ENCODE measurements at regions not wholly inside any gene's neighbourhood (a gene's known extent, or its start where the extent isn't known, plus 50 kb on each side); places are given as distances from the start of the nearest gene placed in this dataset.

DNA sequence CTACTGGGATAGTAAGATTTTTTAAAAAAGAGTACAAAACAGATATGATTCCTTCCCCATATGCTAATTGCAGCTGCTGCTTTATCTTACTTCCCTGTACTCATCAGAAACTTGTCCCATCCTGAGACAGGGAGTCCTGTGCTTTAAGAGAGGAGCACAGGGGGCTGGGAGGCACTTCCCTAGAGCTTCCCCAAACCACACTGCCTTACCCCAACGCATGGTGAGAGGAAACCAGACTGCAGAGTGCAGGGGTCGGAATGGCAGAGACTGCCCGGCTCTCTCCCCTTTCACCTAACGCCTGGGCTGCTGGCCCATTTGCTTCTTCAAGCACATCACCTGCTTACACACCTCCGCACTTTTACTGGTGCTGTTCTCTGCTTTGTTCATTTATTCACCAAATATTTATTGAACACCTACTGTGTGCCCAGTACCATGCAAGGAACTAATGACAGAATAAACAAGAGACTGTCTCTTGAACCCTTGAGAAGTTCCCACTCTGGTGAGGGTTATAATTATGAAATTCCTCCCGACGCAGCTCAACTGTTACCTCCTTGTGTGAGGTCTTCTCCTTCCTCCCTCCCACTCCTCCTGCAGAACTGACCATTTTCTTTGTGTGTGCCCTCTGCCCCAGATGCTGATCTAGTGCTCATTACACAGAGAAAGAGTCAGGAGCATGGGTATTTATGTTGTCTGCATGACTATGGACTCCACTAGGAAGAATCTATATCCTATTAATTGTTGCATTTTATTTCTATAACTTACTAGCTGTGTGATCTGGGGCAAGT is 289.7 kb downstream of the TCF7L2 start:
- Histone ChIP-seq H3K36me3 (ENCODE audit: insufficient read depth) (no peaks in the 10 kb centered on the region), H2AFZ (0 out of 2 replicates have a peak overlapping the region, but pooled peaks have one; percentile 38), H4K20me1 (replicated peaks; ENCODE audit: insufficient read depth) (no peaks in the 10 kb centered on the region), H3K4me2 (no peak overlapping the region), H3K4me3 (no peak overlapping the region), H3K9me2 (ENCODE audit: insufficient read depth) (peaks cover 8% of the 10 kb centered on the region), H3K27me3 (ENCODE audit: insufficient read depth) (no peaks in the 10 kb centered on the region), H3K27ac (ENCODE audit: low read depth) (no peak overlapping the region), H3K79me2 (replicated peaks; ENCODE audit: insufficient read depth) (no peaks in the 10 kb centered on the region), H3F3A (replicated peaks; ENCODE audit: low read depth) (no peaks in the 10 kb centered on the region), H3K4me1 (ENCODE audit: insufficient read depth) (no peaks in the 10 kb centered on the region)
- Mint-ChIP-seq H3K36me3 (ENCODE audit: low read depth) (no peaks in the 10 kb centered on the region), H3K27ac (no peak overlapping the region), H3K9me3 (no peaks in the 10 kb centered on the region), H3K27me3 (ENCODE audit: insufficient read depth, low read depth, poor library complexity) (peaks cover 2% of the 10 kb centered on the region), H3K4me1 (no peaks in the 10 kb centered on the region), H3K4me3 (no peak overlapping the region)
- ATAC-seq: no peak
- no peak for DNase-seq (ENCODE audit: low spot score)
- no peak for TF ChIP-seq ZNF114 (CRISPR knock-in tag; IDR thresholded peaks at IDR 0.05)
- no peak for TF ChIP-seq STAT1 (IDR thresholded peaks at IDR 0.05; ENCODE audit: unreplicated experiment)
- TF ChIP-seq EZH2 (IDR thresholded peaks at IDR 0.05; ENCODE audit: low read depth, unreplicated experiment): no peak
- TF ChIP-seq ZNF331 (CRISPR knock-in tag; IDR thresholded peaks at IDR 0.05; ENCODE audit: low read depth): no peak
- TF ChIP-seq, protein P1, sequence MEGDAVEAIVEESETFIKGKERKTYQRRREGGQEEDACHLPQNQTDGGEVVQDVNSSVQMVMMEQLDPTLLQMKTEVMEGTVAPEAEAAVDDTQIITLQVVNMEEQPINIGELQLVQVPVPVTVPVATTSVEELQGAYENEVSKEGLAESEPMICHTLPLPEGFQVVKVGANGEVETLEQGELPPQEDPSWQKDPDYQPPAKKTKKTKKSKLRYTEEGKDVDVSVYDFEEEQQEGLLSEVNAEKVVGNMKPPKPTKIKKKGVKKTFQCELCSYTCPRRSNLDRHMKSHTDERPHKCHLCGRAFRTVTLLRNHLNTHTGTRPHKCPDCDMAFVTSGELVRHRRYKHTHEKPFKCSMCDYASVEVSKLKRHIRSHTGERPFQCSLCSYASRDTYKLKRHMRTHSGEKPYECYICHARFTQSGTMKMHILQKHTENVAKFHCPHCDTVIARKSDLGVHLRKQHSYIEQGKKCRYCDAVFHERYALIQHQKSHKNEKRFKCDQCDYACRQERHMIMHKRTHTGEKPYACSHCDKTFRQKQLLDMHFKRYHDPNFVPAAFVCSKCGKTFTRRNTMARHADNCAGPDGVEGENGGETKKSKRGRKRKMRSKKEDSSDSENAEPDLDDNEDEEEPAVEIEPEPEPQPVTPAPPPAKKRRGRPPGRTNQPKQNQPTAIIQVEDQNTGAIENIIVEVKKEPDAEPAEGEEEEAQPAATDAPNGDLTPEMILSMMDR (conservative IDR thresholded peaks at IDR 0.05; ENCODE audit: low read depth in 2 of 2): no peak
- TF ChIP-seq, protein P2, sequence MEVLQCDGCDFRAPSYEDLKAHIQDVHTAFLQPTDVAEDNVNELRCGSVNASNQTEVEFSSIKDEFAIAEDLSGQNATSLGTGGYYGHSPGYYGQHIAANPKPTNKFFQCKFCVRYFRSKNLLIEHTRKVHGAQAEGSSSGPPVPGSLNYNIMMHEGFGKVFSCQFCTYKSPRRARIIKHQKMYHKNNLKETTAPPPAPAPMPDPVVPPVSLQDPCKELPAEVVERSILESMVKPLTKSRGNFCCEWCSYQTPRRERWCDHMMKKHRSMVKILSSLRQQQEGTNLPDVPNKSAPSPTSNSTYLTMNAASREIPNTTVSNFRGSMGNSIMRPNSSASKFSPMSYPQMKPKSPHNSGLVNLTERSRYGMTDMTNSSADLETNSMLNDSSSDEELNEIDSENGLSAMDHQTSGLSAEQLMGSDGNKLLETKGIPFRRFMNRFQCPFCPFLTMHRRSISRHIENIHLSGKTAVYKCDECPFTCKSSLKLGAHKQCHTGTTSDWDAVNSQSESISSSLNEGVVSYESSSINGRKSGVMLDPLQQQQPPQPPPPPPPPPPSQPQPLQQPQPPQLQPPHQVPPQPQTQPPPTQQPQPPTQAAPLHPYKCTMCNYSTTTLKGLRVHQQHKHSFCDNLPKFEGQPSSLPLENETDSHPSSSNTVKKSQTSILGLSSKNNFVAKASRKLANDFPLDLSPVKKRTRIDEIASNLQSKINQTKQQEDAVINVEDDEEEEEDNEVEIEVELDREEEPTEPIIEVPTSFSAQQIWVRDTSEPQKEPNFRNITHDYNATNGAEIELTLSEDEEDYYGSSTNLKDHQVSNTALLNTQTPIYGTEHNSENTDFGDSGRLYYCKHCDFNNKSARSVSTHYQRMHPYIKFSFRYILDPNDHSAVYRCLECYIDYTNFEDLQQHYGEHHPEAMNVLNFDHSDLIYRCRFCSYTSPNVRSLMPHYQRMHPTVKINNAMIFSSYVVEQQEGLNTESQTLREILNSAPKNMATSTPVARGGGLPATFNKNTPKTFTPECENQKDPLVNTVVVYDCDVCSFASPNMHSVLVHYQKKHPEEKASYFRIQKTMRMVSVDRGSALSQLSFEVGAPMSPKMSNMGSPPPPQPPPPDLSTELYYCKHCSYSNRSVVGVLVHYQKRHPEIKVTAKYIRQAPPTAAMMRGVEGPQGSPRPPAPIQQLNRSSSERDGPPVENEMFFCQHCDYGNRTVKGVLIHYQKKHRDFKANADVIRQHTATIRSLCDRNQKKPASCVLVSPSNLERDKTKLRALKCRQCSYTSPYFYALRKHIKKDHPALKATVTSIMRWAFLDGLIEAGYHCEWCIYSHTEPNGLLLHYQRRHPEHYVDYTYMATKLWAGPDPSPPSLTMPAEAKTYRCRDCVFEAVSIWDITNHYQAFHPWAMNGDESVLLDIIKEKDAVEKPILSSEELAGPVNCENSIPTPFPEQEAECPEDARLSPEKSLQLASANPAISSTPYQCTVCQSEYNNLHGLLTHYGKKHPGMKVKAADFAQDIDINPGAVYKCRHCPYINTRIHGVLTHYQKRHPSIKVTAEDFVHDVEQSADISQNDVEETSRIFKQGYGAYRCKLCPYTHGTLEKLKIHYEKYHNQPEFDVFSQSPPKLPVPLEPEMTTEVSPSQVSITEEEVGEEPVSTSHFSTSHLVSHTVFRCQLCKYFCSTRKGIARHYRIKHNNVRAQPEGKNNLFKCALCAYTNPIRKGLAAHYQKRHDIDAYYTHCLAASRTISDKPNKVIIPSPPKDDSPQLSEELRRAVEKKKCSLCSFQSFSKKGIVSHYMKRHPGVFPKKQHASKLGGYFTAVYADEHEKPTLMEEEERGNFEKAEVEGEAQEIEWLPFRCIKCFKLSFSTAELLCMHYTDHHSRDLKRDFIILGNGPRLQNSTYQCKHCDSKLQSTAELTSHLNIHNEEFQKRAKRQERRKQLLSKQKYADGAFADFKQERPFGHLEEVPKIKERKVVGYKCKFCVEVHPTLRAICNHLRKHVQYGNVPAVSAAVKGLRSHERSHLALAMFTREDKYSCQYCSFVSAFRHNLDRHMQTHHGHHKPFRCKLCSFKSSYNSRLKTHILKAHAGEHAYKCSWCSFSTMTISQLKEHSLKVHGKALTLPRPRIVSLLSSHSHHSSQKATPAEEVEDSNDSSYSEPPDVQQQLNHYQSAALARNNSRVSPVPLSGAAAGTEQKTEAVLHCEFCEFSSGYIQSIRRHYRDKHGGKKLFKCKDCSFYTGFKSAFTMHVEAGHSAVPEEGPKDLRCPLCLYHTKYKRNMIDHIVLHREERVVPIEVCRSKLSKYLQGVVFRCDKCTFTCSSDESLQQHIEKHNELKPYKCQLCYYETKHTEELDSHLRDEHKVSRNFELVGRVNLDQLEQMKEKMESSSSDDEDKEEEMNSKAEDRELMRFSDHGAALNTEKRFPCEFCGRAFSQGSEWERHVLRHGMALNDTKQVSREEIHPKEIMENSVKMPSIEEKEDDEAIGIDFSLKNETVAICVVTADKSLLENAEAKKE (CRISPR knock-in tag; IDR thresholded peaks at IDR 0.05): no peak
- no peak for TF ChIP-seq EZH2phosphoT487 (IDR thresholded peaks at IDR 0.05; ENCODE audit: unreplicated experiment)
- no peak for TF ChIP-seq NANOG (IDR thresholded peaks at IDR 0.05; ENCODE audit: borderline replicate concordance)
- TF ChIP-seq, protein P3, sequence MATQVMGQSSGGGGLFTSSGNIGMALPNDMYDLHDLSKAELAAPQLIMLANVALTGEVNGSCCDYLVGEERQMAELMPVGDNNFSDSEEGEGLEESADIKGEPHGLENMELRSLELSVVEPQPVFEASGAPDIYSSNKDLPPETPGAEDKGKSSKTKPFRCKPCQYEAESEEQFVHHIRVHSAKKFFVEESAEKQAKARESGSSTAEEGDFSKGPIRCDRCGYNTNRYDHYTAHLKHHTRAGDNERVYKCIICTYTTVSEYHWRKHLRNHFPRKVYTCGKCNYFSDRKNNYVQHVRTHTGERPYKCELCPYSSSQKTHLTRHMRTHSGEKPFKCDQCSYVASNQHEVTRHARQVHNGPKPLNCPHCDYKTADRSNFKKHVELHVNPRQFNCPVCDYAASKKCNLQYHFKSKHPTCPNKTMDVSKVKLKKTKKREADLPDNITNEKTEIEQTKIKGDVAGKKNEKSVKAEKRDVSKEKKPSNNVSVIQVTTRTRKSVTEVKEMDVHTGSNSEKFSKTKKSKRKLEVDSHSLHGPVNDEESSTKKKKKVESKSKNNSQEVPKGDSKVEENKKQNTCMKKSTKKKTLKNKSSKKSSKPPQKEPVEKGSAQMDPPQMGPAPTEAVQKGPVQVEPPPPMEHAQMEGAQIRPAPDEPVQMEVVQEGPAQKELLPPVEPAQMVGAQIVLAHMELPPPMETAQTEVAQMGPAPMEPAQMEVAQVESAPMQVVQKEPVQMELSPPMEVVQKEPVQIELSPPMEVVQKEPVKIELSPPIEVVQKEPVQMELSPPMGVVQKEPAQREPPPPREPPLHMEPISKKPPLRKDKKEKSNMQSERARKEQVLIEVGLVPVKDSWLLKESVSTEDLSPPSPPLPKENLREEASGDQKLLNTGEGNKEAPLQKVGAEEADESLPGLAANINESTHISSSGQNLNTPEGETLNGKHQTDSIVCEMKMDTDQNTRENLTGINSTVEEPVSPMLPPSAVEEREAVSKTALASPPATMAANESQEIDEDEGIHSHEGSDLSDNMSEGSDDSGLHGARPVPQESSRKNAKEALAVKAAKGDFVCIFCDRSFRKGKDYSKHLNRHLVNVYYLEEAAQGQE (IDR thresholded peaks at IDR 0.05; ENCODE audit: unreplicated experiment): no peak
- no peak for TF ChIP-seq JUNB (IDR thresholded peaks at IDR 0.05; ENCODE audit: unreplicated experiment)
